Ishikawa (cell line): ENCODE measurements at regions not wholly inside any gene's neighbourhood (a gene's known extent, or its start where the extent isn't known, plus 50 kb on each side); places are given as distances from the start of the nearest gene placed in this dataset.

Experiments
- USF1 ChIP-seq: IDR thresholded peaks from 2 replicates; pipeline ENCODE4 v1.6.1; 2012
- YY1 ChIP-seq: IDR thresholded peaks from 2 replicates; pipeline ENCODE4 v1.6.1; 2012; ENCODE audit warnings: low read depth

GRCh38 chr9:80928697-80929096 is 760.6 kb downstream of the TLE1 start:
- TF ChIP-seq YY1 (no peak), USF1 (no peak)
